GM23338 (cell line): ENCODE measurements at regions not wholly inside any gene's neighbourhood (a gene's known extent, or its start where the extent isn't known, plus 50 kb on each side); places are given as distances from the start of the nearest gene placed in this dataset.

Experiments
- ATAC-seq: fragments of 200-7000 bp; cut with Tn5 transposase; 3 replicates; pipeline ENCODE4 v1.9.1; 2020
- DNase-seq: peaks from one replicate; pipeline ENCODE4 v3.0.0-alpha.2; 2015; ENCODE audit warnings: low spot score
- H2AFZ ChIP-seq: fragments of 200-600 bp; sonication (generic); 2 replicates; pipeline ENCODE4 v1.8.0; 2016; ENCODE audit warnings: antibody characterized with exemption, mild to moderate bottlenecking, moderate library complexity
- H3F3A ChIP-seq: fragments of 200-600 bp; sonication (generic); replicated peaks from 2 replicates; pipeline ENCODE4 v1.8.0; 2017; ENCODE audit warnings: antibody characterized with exemption, mixed run types, low read depth
- H3K27ac ChIP-seq: fragments of 200-600 bp; sonication (generic); 2 replicates; pipeline ENCODE4 v1.6.1; 2016; ENCODE audit warnings: low read depth
- H3K27me3 ChIP-seq: fragments of 200-600 bp; sonication (generic); 2 replicates; pipeline ENCODE4 v1.8.0; 2016; ENCODE audit warnings: mild to moderate bottlenecking, mixed run types, moderate library complexity; ENCODE audit not compliant: insufficient read depth
- H3K36me3 ChIP-seq: fragments of 200-600 bp; sonication (generic); 2 replicates; pipeline ENCODE4 v1.8.0; 2016; ENCODE audit warnings: mild to moderate bottlenecking; ENCODE audit not compliant: insufficient read depth
- H3K4me1 ChIP-seq: fragments of 200-600 bp; sonication (generic); 2 replicates; pipeline ENCODE4 v1.8.0; 2016; ENCODE audit warnings: mild to moderate bottlenecking, moderate library complexity; ENCODE audit not compliant: insufficient read depth
- H3K4me2 ChIP-seq: fragments of 200-600 bp; sonication (generic); 2 replicates; pipeline ENCODE4 v1.7.1; 2017; ENCODE audit warnings: mixed run types
- H3K4me3 ChIP-seq: fragments of 200-600 bp; sonication (generic); 2 replicates; pipeline ENCODE4 v1.6.1; 2016; ENCODE audit warnings: mixed run types
- H3K79me2 ChIP-seq: fragments of 200-600 bp; sonication (generic); replicated peaks from 2 replicates; pipeline ENCODE4 v1.8.0; 2017; ENCODE audit warnings: mild to moderate bottlenecking; ENCODE audit not compliant: insufficient read depth
- H3K9me2 ChIP-seq: fragments of 200-600 bp; sonication (generic); 2 replicates; pipeline ENCODE4 v1.8.0; 2017; ENCODE audit not compliant: insufficient read depth
- H4K20me1 ChIP-seq: fragments of 200-600 bp; sonication (generic); replicated peaks from 2 replicates; pipeline ENCODE4 v1.8.0; 2017; ENCODE audit warnings: mild to moderate bottlenecking; ENCODE audit not compliant: insufficient read depth
- H3K27ac Mint-ChIP-seq: 2 replicates; pipeline ENCODE4 v1.8.0; 2020; ENCODE audit warnings: inconsistent platforms, mild to moderate bottlenecking, moderate library complexity, mixed read lengths
- H3K27me3 Mint-ChIP-seq: 3 replicates; pipeline ENCODE4 v1.8.0; 2022; ENCODE audit warnings: low read depth, mild to moderate bottlenecking, moderate library complexity, mixed read lengths, inconsistent platforms; ENCODE audit not compliant: insufficient read depth, poor library complexity
- H3K36me3 Mint-ChIP-seq: 3 replicates; pipeline ENCODE4 v1.8.0; 2021; ENCODE audit warnings: low read depth, mild to moderate bottlenecking, inconsistent platforms, moderate library complexity, mixed read lengths
- H3K4me1 Mint-ChIP-seq: 3 replicates; pipeline ENCODE4 v1.8.0; 2020; ENCODE audit warnings: mild to moderate bottlenecking, inconsistent platforms, mixed read lengths
- H3K4me3 Mint-ChIP-seq: 3 replicates; pipeline ENCODE4 v1.8.0; 2021; ENCODE audit warnings: moderate library complexity, mild to moderate bottlenecking, inconsistent platforms, mixed read lengths
- H3K9me3 Mint-ChIP-seq: 3 replicates; pipeline ENCODE4 v1.8.0; 2020; ENCODE audit warnings: moderate library complexity, mild to moderate bottlenecking, inconsistent platforms, mixed read lengths
- CREB1 ChIP-seq: fragments of 250-450 bp; sonication (Bioruptor Pico); IDR thresholded peaks from 2 replicates; pipeline ENCODE4 v1.5.0; 2020; ENCODE audit warnings: low read depth, mild to moderate bottlenecking, moderate library complexity
- EZH2 ChIP-seq: fragments of 200-600 bp; sonication (generic); IDR thresholded peaks from one replicate; pipeline ENCODE4 v1.8.0; 2017; ENCODE audit warnings: antibody characterized with exemption, mild to moderate bottlenecking, low read depth; ENCODE audit not compliant: unreplicated experiment
- EZH2phosphoT487 ChIP-seq: fragments of 200-600 bp; sonication (generic); IDR thresholded peaks from one replicate; pipeline ENCODE4 v1.8.1; 2018; ENCODE audit warnings: antibody characterized with exemption; ENCODE audit not compliant: unreplicated experiment
- NANOG ChIP-seq: IDR thresholded peaks from 2 replicates; pipeline ENCODE4 v1.6.1; 2016; ENCODE audit warnings: antibody characterized with exemption, borderline replicate concordance
- POLR2AphosphoS5 ChIP-seq: IDR thresholded peaks from 2 replicates; pipeline ENCODE4 v1.6.1; 2016; ENCODE audit warnings: antibody characterized with exemption, low read depth
- STAT1 ChIP-seq: IDR thresholded peaks from one replicate; pipeline ENCODE4 v1.6.1; 2016; ENCODE audit warnings: antibody characterized with exemption; ENCODE audit not compliant: unreplicated experiment
- ZNF114 ChIP-seq: fragments of 250-450 bp; sonication (Bioruptor Pico); IDR thresholded peaks from 2 replicates; pipeline ENCODE4 v1.5.0; 2020; ENCODE audit warnings: mild to moderate bottlenecking, moderate library complexity
- ZNF331 ChIP-seq: fragments of 250-450 bp; sonication (Bioruptor Pico); IDR thresholded peaks from 2 replicates; pipeline ENCODE4 v1.5.0; 2020; ENCODE audit warnings: low read depth, mild to moderate bottlenecking, moderate library complexity
- TF ChIP-seq, protein P1 (sequence below), 2 experiments: fragments of 200-600 bp in 1 of 2; sonication (generic) in 1 of 2; conservative IDR thresholded peaks; 2 replicates each; pipeline versions ENCODE4 v1.5.1 to v1.6.1; 2016 to 2017; ENCODE audit warnings: antibody characterized with exemption in 2 of 2, low read depth in 2 of 2, mild to moderate bottlenecking in 2 of 2, moderate library complexity in 1 of 2
- TF ChIP-seq, protein P2 (sequence below): IDR thresholded peaks from one replicate; pipeline ENCODE4 v1.6.1; 2018; ENCODE audit warnings: antibody characterized with exemption; ENCODE audit not compliant: unreplicated experiment
- TF ChIP-seq, protein P3 (sequence below): IDR thresholded peaks from 2 replicates; pipeline ENCODE4 v1.6.1; 2016; ENCODE audit warnings: antibody characterized with exemption

DNA sequence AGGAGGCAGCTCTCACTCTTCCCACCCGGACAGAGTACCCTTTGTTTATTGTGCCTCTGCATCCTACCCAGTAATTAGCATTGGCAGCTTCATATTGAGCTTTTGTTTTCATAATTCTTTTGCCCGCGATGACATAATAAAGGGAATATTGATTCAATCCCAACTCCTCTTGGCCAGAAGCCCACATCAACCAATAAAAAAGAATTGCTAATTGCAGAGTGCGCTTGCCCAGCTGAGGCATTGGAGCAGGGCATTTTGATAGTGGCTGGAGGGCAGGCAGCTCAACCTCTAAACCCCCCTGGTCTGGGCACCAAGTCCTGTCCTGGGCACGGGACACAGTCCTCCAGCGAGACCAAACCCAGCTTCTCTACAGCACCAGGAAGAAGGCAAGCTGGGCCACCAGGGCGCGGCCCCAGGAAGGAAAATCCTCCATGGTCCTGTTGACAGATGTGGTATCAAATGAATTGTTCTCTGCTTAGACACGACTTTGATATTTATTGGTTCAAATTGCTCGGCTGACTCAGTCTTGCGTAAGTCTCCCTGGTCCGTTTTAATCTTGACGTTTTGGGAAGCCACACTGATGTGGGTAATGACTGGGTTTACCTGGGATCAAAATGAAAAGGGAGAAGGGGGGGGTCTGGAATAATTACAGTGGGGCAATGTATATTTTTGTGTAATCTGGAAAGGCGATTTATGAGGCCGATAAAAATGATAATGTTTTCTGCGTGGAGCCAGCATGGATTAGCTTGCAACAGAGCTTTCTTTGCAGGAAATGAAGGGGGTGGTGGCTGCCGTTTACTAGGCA is 220.7 kb upstream of the MSX2 start:
- no peaks in the 10 kb centered on the region for H3K27me3 ChIP-seq
- H3K36me3 ChIP-seq, result no peaks in the 10 kb centered on the region
- ATAC-seq (no peak), DNase-seq (no peak)
- H3K27ac Mint-ChIP-seq, result no peak overlapping the region
- H3K4me3 Mint-ChIP-seq, result no peak overlapping the region
- H3K79me2 ChIP-seq, result no peaks in the 10 kb centered on the region
- peaks cover 10% of the 10 kb centered on the region; the same call in 2 of the 3 replicates for H3K36me3 Mint-ChIP-seq
- 0 out of 2 replicates have a peak, but pooled peaks cover 4% of the 10 kb centered on the region for H3K9me2 ChIP-seq
- peaks cover 19% of the 10 kb centered on the region for H3K9me3 Mint-ChIP-seq
- H3K4me3 ChIP-seq, result no peak overlapping the region
- no peaks in the 10 kb centered on the region for H3F3A ChIP-seq
- TF ChIP-seq, protein P1, sequence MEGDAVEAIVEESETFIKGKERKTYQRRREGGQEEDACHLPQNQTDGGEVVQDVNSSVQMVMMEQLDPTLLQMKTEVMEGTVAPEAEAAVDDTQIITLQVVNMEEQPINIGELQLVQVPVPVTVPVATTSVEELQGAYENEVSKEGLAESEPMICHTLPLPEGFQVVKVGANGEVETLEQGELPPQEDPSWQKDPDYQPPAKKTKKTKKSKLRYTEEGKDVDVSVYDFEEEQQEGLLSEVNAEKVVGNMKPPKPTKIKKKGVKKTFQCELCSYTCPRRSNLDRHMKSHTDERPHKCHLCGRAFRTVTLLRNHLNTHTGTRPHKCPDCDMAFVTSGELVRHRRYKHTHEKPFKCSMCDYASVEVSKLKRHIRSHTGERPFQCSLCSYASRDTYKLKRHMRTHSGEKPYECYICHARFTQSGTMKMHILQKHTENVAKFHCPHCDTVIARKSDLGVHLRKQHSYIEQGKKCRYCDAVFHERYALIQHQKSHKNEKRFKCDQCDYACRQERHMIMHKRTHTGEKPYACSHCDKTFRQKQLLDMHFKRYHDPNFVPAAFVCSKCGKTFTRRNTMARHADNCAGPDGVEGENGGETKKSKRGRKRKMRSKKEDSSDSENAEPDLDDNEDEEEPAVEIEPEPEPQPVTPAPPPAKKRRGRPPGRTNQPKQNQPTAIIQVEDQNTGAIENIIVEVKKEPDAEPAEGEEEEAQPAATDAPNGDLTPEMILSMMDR (conservative IDR thresholded peaks at IDR 0.05; ENCODE audit: low read depth in 2 of 2), result no peak
- TF ChIP-seq EZH2phosphoT487, result no peak
- no peak for TF ChIP-seq NANOG
- no peak for TF ChIP-seq ZNF331 (CRISPR knock-in tag)
- no peak for TF ChIP-seq ZNF114 (CRISPR knock-in tag)
- TF ChIP-seq, protein P2, sequence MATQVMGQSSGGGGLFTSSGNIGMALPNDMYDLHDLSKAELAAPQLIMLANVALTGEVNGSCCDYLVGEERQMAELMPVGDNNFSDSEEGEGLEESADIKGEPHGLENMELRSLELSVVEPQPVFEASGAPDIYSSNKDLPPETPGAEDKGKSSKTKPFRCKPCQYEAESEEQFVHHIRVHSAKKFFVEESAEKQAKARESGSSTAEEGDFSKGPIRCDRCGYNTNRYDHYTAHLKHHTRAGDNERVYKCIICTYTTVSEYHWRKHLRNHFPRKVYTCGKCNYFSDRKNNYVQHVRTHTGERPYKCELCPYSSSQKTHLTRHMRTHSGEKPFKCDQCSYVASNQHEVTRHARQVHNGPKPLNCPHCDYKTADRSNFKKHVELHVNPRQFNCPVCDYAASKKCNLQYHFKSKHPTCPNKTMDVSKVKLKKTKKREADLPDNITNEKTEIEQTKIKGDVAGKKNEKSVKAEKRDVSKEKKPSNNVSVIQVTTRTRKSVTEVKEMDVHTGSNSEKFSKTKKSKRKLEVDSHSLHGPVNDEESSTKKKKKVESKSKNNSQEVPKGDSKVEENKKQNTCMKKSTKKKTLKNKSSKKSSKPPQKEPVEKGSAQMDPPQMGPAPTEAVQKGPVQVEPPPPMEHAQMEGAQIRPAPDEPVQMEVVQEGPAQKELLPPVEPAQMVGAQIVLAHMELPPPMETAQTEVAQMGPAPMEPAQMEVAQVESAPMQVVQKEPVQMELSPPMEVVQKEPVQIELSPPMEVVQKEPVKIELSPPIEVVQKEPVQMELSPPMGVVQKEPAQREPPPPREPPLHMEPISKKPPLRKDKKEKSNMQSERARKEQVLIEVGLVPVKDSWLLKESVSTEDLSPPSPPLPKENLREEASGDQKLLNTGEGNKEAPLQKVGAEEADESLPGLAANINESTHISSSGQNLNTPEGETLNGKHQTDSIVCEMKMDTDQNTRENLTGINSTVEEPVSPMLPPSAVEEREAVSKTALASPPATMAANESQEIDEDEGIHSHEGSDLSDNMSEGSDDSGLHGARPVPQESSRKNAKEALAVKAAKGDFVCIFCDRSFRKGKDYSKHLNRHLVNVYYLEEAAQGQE, result no peak
- TF ChIP-seq STAT1, result no peak
- H3K4me1 ChIP-seq, result no peaks in the 10 kb centered on the region
- no peaks in the 10 kb centered on the region for H3K4me1 Mint-ChIP-seq
- peaks cover 3% of the 10 kb centered on the region for H3K27me3 Mint-ChIP-seq
- no peak overlapping the region for H3K4me2 ChIP-seq
- H3K27ac ChIP-seq, result no peak overlapping the region
- H2AFZ ChIP-seq, result no peak overlapping the region; the same call in 1 of the 2 replicates
- no peaks in the 10 kb centered on the region for H4K20me1 ChIP-seq

DNA sequence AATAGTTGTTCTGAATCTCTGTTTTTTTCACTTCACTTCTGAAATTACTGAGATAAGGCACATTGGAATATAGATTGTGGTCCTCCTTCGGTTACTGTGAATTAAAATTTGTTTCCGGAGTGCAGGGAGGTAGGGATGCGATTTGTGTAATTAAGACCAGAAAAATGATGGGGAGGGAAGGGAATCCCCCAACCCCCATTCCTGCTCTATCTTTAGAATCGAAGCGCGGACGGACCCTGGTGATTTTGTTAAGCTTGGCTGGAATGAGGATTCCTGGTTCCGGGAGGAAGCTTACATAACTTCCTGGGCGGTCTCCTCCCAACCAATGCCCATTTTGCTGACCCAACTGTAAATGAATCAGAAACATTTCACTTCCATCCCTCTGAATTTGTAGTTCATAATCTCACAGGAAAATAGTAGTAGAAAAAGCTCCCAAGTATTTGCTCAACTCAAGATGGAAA is 220.1 kb upstream of the MSX2 start:
- H3F3A ChIP-seq, result no peaks in the 10 kb centered on the region
- H3K27me3 Mint-ChIP-seq, result peaks cover 3% of the 10 kb centered on the region
- H3K27ac ChIP-seq, result no peak overlapping the region
- H3K27ac Mint-ChIP-seq, result no peak overlapping the region
- H3K4me1 ChIP-seq, result no peaks in the 10 kb centered on the region
- no peaks in the 10 kb centered on the region for H3K27me3 ChIP-seq
- no peak for ATAC-seq
- no peak overlapping the region; the same call in 1 of the 2 replicates for H2AFZ ChIP-seq
- no peaks in the 10 kb centered on the region for H3K36me3 ChIP-seq
- H3K4me1 Mint-ChIP-seq, result no peaks in the 10 kb centered on the region
- no peak overlapping the region for H3K4me2 ChIP-seq
- H3K36me3 Mint-ChIP-seq, result peaks cover 4% of the 10 kb centered on the region; the same call in 2 of the 3 replicates
- no peak for DNase-seq
- H3K4me3 ChIP-seq, result no peak overlapping the region
- no peaks in the 10 kb centered on the region for H3K79me2 ChIP-seq
- peaks cover 13% of the 10 kb centered on the region for H3K9me3 Mint-ChIP-seq
- H4K20me1 ChIP-seq, result no peaks in the 10 kb centered on the region
- H3K4me3 Mint-ChIP-seq, result no peak overlapping the region
- H3K9me2 ChIP-seq, result 0 out of 2 replicates have a peak, but pooled peaks cover 4% of the 10 kb centered on the region
- TF ChIP-seq, protein P3, sequence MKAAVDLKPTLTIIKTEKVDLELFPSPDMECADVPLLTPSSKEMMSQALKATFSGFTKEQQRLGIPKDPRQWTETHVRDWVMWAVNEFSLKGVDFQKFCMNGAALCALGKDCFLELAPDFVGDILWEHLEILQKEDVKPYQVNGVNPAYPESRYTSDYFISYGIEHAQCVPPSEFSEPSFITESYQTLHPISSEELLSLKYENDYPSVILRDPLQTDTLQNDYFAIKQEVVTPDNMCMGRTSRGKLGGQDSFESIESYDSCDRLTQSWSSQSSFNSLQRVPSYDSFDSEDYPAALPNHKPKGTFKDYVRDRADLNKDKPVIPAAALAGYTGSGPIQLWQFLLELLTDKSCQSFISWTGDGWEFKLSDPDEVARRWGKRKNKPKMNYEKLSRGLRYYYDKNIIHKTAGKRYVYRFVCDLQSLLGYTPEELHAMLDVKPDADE, result no peak
- TF ChIP-seq ZNF114 (CRISPR knock-in tag) (no peak), EZH2 (no peak), CREB1 (CRISPR knock-in tag) (no peak), EZH2phosphoT487 (no peak), NANOG (no peak), STAT1 (no peak), ZNF331 (CRISPR knock-in tag) (no peak), POLR2AphosphoS5 (no peak)
- TF ChIP-seq, protein P1 (conservative IDR thresholded peaks at IDR 0.05; ENCODE audit: low read depth in 2 of 2), result no peak
